ENCODE measurements at regions not wholly inside any gene's neighbourhood (a gene's known extent, or its start where the extent isn't known, plus 50 kb on each side); places are given as distances from the start of the nearest gene placed in this dataset.

- no peak for TF ChIP-seq IKZF3 (tag by site-specific recombination; IDR thresholded peaks at IDR 0.05)
Observed at GRCh38 chr4:13851085-13851940, 223.8 kb upstream of the BOD1L1 start (continued).

GRCh38 chr4:13852411-13852810, 224.9 kb upstream of the BOD1L1 start:
- no peak overlapping the region for H3K27ac ChIP-seq (ENCODE audit: extremely low read depth, low read depth, low read length)
- POLR2A ChIA-PET: no interaction called here
- H3K4me3 ChIP-seq (ENCODE audit: low read depth, low read length): no peak overlapping the region
- H3K36me3 ChIP-seq (ENCODE audit: control insufficient read depth in 2 of 2, insufficient read depth in 1 of 2, low read length in 2 of 2): no peaks in the 10 kb centered on the region
- CTCF ChIA-PET: no interaction called here
- H3K4me1 ChIP-seq (ENCODE audit: control insufficient read depth, insufficient read depth, low read length): no peaks in the 10 kb centered on the region
- no peaks in the 10 kb centered on the region for H3K9me3 ChIP-seq (ENCODE audit: control insufficient read depth, insufficient read depth, low read depth, low read length)
- no peak for TF ChIP-seq ZNF530 (tag by site-specific recombination; IDR thresholded peaks at IDR 0.05; ENCODE audit: low read depth)
- TF ChIP-seq ZXDB (tag by site-specific recombination; IDR thresholded peaks at IDR 0.05): no peak
- TF ChIP-seq ZNF24 (tag by site-specific recombination; IDR thresholded peaks at IDR 0.05): no peak
- TF ChIP-seq ZNF571 (tag by site-specific recombination; IDR thresholded peaks at IDR 0.05): no peak
- TF ChIP-seq REPIN1 (tag by site-specific recombination; IDR thresholded peaks at IDR 0.05; ENCODE audit: low read depth): no peak
- no peak for TF ChIP-seq ZNF174 (tag by site-specific recombination; IDR thresholded peaks at IDR 0.05)
- TF ChIP-seq ZNF37A (tag by site-specific recombination; IDR thresholded peaks at IDR 0.05): no peak
- TF ChIP-seq ZNF629 (tag by site-specific recombination; IDR thresholded peaks at IDR 0.05): no peak
- TF ChIP-seq ZNF114 (tag by site-specific recombination; IDR thresholded peaks at IDR 0.05): no peak
- TF ChIP-seq ZNF404 (tag by site-specific recombination; IDR thresholded peaks at IDR 0.05): no peak
- no peak for TF ChIP-seq ZBTB10 (tag by site-specific recombination; IDR thresholded peaks at IDR 0.05)
- TF ChIP-seq ZNF473 (tag by site-specific recombination; IDR thresholded peaks at IDR 0.05): no peak
- no peak for TF ChIP-seq ZNF501 (tag by site-specific recombination; IDR thresholded peaks at IDR 0.05)
- TF ChIP-seq ZSCAN23 (tag by site-specific recombination; IDR thresholded peaks at IDR 0.05): no peak
- no peak for TF ChIP-seq ZBTB26 (tag by site-specific recombination; optimal IDR thresholded peaks at IDR 0.05)
- TF ChIP-seq SP3 (tag by site-specific recombination; IDR thresholded peaks at IDR 0.05): no peak
- TF ChIP-seq ZNF138 (tag by site-specific recombination; IDR thresholded peaks at IDR 0.05; ENCODE audit: borderline replicate concordance): no peak
- TF ChIP-seq ZNF596 (tag by site-specific recombination; IDR thresholded peaks at IDR 0.05): no peak

- TF ChIP-seq ZFP37 (tag by site-specific recombination; IDR thresholded peaks at IDR 0.05) (no peak), INSM2 (tag by site-specific recombination; IDR thresholded peaks at IDR 0.05) (no peak), ZNF621 (tag by site-specific recombination; IDR thresholded peaks at IDR 0.05) (no peak), ZNF366 (tag by site-specific recombination; conservative IDR thresholded peaks at IDR 0.05) (no peak), PRDM10 (tag by site-specific recombination; IDR thresholded peaks at IDR 0.05) (no peak), ZNF610 (tag by site-specific recombination; IDR thresholded peaks at IDR 0.05; ENCODE audit: borderline replicate concordance) (no peak), ZSCAN23 (tag by site-specific recombination; IDR thresholded peaks at IDR 0.05) (no peak), ZNF501 (tag by site-specific recombination; IDR thresholded peaks at IDR 0.05) (no peak), ZNF2 (tag by site-specific recombination; IDR thresholded peaks at IDR 0.05) (no peak)
- Histone ChIP-seq H3K9me3 (ENCODE audit: control insufficient read depth, insufficient read depth, low read depth, low read length) (no peaks in the 10 kb centered on the region), H3K4me3 (ENCODE audit: low read depth, low read length) (no peak overlapping the region), H3K27ac (ENCODE audit: extremely low read depth, low read depth, low read length) (no peak overlapping the region), H3K4me1 (ENCODE audit: control insufficient read depth, insufficient read depth, low read length) (no peaks in the 10 kb centered on the region), H3K36me3 (ENCODE audit: control insufficient read depth in 2 of 2, insufficient read depth in 1 of 2, low read length in 2 of 2) (no peaks in the 10 kb centered on the region)
- POLR2A ChIA-PET: no interaction called here
- CTCF ChIA-PET: no interaction called here
Observed at GRCh38 chr4:13856387-13856786, 228.9 kb upstream of the BOD1L1 start.

Measured in HEK293 (cell line).